ENCODE measurements at regions not wholly inside any gene's neighbourhood (a gene's known extent, or its start where the extent isn't known, plus 50 kb on each side); places are given as distances from the start of the nearest gene placed in this dataset.

DNA sequence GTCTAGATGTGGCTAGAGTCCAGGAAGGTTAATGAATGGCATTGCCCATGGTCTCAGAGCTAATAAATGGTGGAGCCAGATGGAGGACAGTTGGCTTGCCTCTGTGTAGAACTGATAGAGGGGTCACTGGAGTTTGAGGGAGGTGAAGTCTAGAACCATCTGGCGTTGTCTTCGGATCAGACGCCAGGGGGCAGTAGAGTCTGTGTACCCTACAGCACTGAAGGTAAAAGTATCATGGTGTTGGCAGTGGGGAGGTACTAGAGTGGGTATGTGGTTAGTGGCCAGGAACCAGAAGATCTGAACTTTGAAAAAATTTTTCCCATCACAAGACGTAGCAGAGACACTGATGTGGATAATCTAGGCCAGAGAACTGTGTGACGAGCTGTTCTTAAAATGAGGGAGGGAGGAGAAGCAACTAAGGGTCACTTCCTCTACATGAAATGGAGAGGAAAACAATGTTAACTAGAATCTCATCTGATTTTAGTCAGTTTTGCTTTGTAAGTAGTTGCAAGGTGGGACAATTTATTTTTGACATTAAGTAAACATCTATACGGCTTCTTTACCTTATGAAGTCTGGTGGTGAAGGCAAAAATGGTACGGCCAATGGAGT is 227.9 kb upstream of the PRSS58 start:
- TF ChIP-seq, protein P1, sequence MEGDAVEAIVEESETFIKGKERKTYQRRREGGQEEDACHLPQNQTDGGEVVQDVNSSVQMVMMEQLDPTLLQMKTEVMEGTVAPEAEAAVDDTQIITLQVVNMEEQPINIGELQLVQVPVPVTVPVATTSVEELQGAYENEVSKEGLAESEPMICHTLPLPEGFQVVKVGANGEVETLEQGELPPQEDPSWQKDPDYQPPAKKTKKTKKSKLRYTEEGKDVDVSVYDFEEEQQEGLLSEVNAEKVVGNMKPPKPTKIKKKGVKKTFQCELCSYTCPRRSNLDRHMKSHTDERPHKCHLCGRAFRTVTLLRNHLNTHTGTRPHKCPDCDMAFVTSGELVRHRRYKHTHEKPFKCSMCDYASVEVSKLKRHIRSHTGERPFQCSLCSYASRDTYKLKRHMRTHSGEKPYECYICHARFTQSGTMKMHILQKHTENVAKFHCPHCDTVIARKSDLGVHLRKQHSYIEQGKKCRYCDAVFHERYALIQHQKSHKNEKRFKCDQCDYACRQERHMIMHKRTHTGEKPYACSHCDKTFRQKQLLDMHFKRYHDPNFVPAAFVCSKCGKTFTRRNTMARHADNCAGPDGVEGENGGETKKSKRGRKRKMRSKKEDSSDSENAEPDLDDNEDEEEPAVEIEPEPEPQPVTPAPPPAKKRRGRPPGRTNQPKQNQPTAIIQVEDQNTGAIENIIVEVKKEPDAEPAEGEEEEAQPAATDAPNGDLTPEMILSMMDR (IDR thresholded peaks at IDR 0.05) = peak; percentile 62; the same call in 1 of the 2 replicates

DNA sequence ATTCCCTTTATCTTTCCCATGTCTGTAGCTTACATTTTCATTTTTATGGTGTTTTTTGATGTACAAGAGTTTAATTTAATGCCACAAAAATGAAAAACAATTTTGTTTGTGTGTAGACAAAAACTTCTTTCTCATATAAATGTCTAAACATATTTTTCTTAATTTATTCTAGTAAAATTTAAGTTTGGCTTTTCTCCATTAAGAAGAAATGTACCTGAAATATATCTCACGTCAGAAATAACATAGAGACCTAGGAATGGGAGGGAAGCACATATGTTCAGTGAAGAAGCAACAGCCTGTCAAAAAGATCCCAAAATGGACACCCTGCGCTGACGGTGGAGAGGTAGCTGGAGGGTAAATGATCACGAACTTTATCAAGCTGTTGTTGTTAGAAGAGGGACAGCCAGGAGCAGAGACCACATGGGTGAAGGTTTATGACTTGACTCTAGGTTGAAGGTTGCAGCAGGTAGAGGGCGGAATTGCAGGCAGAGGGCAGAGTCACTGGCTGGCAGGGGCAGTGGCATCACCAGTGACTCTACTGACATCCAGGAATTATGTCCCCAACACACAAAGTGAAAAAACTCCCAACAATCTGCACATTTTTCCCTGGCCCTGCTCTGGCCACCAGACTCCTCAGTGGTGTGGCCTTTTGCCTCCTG is 225.9 kb upstream of the PRSS58 start:
- TF ChIP-seq, protein P1 (IDR thresholded peaks at IDR 0.05) = peak; percentile 44

DNA sequence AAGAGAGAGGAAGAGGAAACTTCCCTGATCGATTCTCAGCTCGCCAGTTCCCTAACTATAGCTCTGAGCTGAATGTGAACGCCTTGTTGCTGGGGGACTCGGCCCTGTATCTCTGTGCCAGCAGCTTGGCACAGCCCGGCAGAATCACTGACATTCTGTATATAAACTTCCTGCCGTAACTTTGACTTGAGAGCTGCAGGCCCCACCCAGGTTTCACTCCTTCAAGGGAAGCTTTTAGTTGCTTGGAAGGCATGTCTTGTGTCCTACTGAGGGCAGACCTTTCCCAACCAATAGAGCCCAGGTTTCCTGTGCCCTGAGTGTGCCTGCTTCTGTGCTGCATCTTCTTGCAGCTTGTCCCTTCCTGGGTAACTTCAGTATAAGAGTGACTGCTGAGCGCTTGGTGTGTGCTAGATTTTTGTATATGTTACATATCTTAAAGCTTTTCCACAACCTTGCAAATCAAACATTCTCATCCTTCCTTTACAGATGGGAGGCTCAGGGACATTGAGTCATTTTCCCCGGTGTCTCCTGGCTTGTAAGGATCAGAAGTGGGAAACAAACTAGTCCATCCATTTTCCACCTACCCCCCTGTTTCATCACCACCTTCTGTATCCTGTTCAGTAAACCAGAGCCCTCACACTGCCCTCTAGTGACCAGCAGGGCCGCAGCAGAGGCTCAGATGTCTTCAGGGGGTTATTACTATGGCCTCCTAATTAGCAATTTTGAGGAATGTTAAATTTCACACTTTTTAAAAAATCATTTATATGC is 225.2 kb upstream of the PRSS58 start:
- TF ChIP-seq, protein P1 (IDR thresholded peaks at IDR 0.05) = peak; percentile 93

DNA sequence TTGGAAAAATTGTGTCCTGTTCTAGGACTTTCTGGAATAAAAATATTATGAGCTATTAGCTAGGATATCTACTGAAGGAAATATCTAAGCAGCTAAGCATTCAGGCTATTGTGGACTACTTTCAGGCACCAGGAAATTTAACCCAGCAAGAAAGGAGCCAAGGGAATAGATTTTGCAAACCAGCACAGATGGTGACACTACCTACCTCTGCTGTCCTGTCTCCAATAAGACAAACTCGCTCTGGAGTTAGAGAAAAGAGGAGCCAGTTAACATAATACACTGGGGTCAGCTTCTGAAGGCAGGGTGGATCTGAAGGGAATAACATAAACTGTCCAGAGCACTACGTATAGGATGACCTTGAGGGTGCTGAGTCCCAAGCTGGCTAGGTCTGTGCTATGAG is 223.7 kb upstream of the PRSS58 start:
- TF ChIP-seq, protein P1 (IDR thresholded peaks at IDR 0.05) = no peak

DNA sequence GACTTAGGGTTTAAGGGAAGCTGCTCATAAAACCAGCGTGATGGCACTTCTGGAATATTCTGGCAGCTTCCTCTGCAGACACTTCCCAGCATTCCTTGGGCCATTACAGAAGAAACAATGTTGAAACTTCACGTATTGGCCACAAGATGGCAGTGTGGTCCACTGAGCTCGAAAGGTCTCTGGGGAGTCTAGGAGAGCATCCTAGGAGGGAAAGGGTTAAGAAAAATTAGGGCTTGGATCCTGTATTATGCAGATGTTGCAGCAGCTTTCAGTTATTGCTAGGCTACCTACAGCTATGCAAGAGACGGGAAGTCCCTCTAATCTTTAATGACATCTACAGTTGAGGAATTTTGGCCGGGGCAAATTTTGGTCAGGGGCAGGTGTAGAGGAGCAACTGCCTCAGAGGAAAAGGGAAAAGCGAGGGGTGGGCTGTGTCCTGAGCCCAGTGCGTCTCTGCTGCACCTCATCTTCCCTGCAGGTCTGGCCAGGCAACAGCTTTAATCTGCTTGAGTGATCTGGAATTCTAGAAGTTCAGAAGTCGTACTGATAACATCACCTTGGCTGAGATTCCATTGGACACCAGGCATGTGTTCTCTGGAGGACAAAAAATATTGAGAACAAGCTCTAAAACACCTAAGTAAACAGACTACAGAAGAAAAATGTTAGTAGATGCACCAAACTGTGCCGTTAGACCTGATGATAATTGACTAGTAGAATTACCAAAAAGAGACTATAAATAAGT is 220.8 kb upstream of the PRSS58 start:
- TF ChIP-seq, protein P1 (IDR thresholded peaks at IDR 0.05) = peak; percentile 59

DNA sequence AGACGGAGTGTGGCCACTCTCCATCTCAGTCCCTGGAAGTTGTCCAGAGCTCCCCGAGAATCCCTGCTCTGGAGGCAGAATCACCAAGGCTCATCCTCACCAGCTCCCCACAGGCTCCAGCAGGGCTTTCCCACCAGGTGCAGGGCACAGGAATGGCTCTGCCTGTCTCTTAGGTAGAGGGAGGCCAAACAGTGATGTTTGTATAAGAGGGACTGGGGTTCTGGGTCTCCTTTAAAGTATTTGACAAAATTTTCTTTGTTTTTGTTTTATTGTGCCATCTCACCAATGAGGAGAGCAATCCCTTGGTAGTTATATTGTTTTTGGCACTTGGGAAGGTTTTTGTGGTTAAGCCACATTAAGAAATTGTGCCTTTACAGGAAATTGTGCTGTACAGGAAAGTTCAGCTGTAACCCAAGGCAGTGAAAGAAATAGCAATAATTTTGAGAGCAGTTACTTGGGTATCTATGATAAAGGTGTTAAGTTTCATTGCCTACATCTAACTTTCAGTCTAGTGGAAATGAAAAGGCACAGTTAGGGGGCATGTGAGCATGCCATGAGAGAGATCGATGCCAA is 219.3 kb upstream of the PRSS58 start:
- TF ChIP-seq, protein P1 (IDR thresholded peaks at IDR 0.05) = no peak

DNA sequence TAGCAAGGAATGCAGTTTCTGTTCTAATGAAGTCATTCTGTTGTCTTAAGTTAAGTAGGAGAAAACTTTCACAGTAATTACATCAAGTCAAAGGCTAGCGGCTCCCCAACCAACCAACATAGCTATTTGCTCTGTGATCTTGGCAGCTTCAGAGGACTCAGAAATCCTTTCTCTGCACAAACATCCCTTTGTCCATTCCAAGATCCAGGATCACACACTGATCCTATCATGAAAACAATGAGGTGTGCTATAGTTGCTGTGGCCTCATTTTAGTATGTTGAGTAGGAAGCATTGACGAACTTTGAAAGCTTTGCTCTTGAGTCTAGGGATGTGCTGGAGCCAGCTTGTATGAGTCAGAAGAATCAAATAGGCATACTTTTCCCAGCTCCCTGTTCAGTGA is 218.2 kb upstream of the PRSS58 start:
- TF ChIP-seq, protein P1 (IDR thresholded peaks at IDR 0.05) = no peak

Data from LNCAP (cell line).